GM18505 (cell line): ENCODE measurements at regions not wholly inside any gene's neighbourhood (a gene's known extent, or its start where the extent isn't known, plus 50 kb on each side); places are given as distances from the start of the nearest gene placed in this dataset.
"Not testable (repeated sequence)": the region's sequence is repeated elsewhere in the genome, so short reads cannot be mapped to it uniquely, and the experiment has no call there.

ENCODE experiments used
- ATAC-seq: cut with Tn5 transposase; IDR thresholded peaks from one replicate; pipeline ENCODE4 v1.9.1; 2021; ENCODE audit not compliant: unreplicated experiment
- POLR2A ChIP-seq: IDR thresholded peaks from 4 replicates; pipeline ENCODE4 v1.6.1; 2011; ENCODE audit warnings: borderline replicate concordance; ENCODE audit not compliant: insufficient read depth, insufficient read length; ENCODE audit errors: extremely low read depth

- TF ChIP-seq POLR2A, result no peak
Observed at GRCh38 chr6:86516087-86516486, 421.2 kb upstream of the HTR1E start.

GRCh38 chr6:86511962-86512361 is 425.4 kb upstream of the HTR1E start:
- no peak for ATAC-seq
- no peak for TF ChIP-seq POLR2A

More at GRCh38 chr6:86516087-86516486, 421.2 kb upstream of the HTR1E start:
- no peak for ATAC-seq

GRCh38 chr6:86508230-86508629 is 429.1 kb upstream of the HTR1E start:
- no peak for ATAC-seq
- no peak for TF ChIP-seq POLR2A

- no peak for ATAC-seq
- TF ChIP-seq POLR2A, result no peak
Observed at GRCh38 chr6:86502497-86502896, 434.8 kb upstream of the HTR1E start.

- no peak for TF ChIP-seq POLR2A
- ATAC-seq, result no peak
Observed at GRCh38 chr6:86500035-86500434, 437.3 kb upstream of the HTR1E start.

- not testable (repeated sequence) for ATAC-seq
Observed at GRCh38 chr6:86489042-86489441, 448.3 kb upstream of the HTR1E start.

- TF ChIP-seq POLR2A, result no peak
Observed at GRCh38 chr6:86487660-86488221, 449.6 kb upstream of the HTR1E start.

GRCh38 chr6:86478316-86478715 is 459.0 kb upstream of the HTR1E start:
- ATAC-seq, result not testable (repeated sequence)

More at GRCh38 chr6:86487660-86488221, 449.6 kb upstream of the HTR1E start:
- ATAC-seq, result no peak

GRCh38 chr6:86477500-86478148 is 459.7 kb upstream of the HTR1E start:
- TF ChIP-seq POLR2A, result no peak
- no peak for ATAC-seq

GRCh38 chr6:86476311-86476710 is 461.0 kb upstream of the HTR1E start:
- no peak for ATAC-seq
- no peak for TF ChIP-seq POLR2A

GRCh38 chr6:86474081-86474480 is 463.2 kb upstream of the HTR1E start:
- no peak for TF ChIP-seq POLR2A
- no peak for ATAC-seq

GRCh38 chr6:86471791-86472190 is 465.5 kb upstream of the HTR1E start:
- TF ChIP-seq POLR2A, result no peak
- ATAC-seq, result no peak

- no peak for ATAC-seq
- TF ChIP-seq POLR2A, result no peak
Observed at GRCh38 chr6:86459978-86460377, 477.4 kb upstream of the HTR1E start.

GRCh38 chr6:86456821-86457220 is 480.5 kb upstream of the HTR1E start:
- no peak for TF ChIP-seq POLR2A
- no peak for ATAC-seq

- no peak for TF ChIP-seq POLR2A
- no peak for ATAC-seq
Observed at GRCh38 chr6:86453232-86453631, 484.1 kb upstream of the HTR1E start.

- no peak for TF ChIP-seq POLR2A
- no peak for ATAC-seq
Observed at GRCh38 chr6:86448398-86448797, 488.9 kb upstream of the HTR1E start.

GRCh38 chr6:86440608-86441007 is 496.7 kb upstream of the HTR1E start:
- no peak for TF ChIP-seq POLR2A
- ATAC-seq, result no peak
